ENCODE measurements at regions not wholly inside any gene's neighbourhood (a gene's known extent, or its start where the extent isn't known, plus 50 kb on each side); places are given as distances from the start of the nearest gene placed in this dataset.
"Not testable (repeated sequence)": the region's sequence is repeated elsewhere in the genome, so short reads cannot be mapped to it uniquely, and the experiment has no call there.

- H3K27ac ChIP-seq = no peak overlapping the region
Observed at GRCh38 chr7:23930312-23930711, 220.3 kb downstream of the STK31 start.

GRCh38 chr7:23931633-23932032 is 221.6 kb downstream of the STK31 start:
- no peak overlapping the region for H3K27ac ChIP-seq
- no peak for DNase-seq (ENCODE audit: low read depth, low spot score)

More at GRCh38 chr7:23930312-23930711, 220.3 kb downstream of the STK31 start:
- DNase-seq (ENCODE audit: low read depth, low spot score) = no peak

GRCh38 chr7:23938215-23938614 is 228.2 kb downstream of the STK31 start:
- no peak for DNase-seq (ENCODE audit: low read depth, low spot score)

GRCh38 chr7:23938937-23939552 is 229.0 kb downstream of the STK31 start:
- DNase-seq (ENCODE audit: low read depth, low spot score) = no peak
- H3K27ac ChIP-seq = no peak overlapping the region

More at GRCh38 chr7:23938215-23938614, 228.2 kb downstream of the STK31 start:
- H3K27ac ChIP-seq = no peak overlapping the region

- not testable (repeated sequence) for DNase-seq (ENCODE audit: low read depth, low spot score); H3K27ac ChIP-seq
Observed at GRCh38 chr7:23939747-23940146, 229.7 kb downstream of the STK31 start.

- H3K27ac ChIP-seq = no peak overlapping the region
Observed at GRCh38 chr7:23941551-23941950, 231.5 kb downstream of the STK31 start.

GRCh38 chr7:23942032-23942431 is 232.0 kb downstream of the STK31 start:
- H3K27ac ChIP-seq = no peak overlapping the region
- no peak for DNase-seq (ENCODE audit: low read depth, low spot score)

More at GRCh38 chr7:23941551-23941950, 231.5 kb downstream of the STK31 start:
- DNase-seq (ENCODE audit: low read depth, low spot score) = no peak

- no peak for DNase-seq (ENCODE audit: low read depth, low spot score)
- no peak overlapping the region for H3K27ac ChIP-seq
Observed at GRCh38 chr7:23944131-23944530, 234.1 kb downstream of the STK31 start.

- no peak overlapping the region for H3K27ac ChIP-seq
- DNase-seq (ENCODE audit: low read depth, low spot score) = no peak
Observed at GRCh38 chr7:23945472-23945871, 235.5 kb downstream of the STK31 start.

GRCh38 chr7:23955145-23955544 is 245.1 kb downstream of the STK31 start:
- no peak for DNase-seq (ENCODE audit: low read depth, low spot score)
- no peak overlapping the region for H3K27ac ChIP-seq

GRCh38 chr7:23955600-23956149 is 245.7 kb downstream of the STK31 start:
- no peak for DNase-seq (ENCODE audit: low read depth, low spot score)

GRCh38 chr7:23956772-23957576 is 247.0 kb downstream of the STK31 start:
- no peak overlapping the region for H3K27ac ChIP-seq
- no peak for DNase-seq (ENCODE audit: low read depth, low spot score)

More at GRCh38 chr7:23955600-23956149, 245.7 kb downstream of the STK31 start:
- no peak overlapping the region for H3K27ac ChIP-seq

GRCh38 chr7:23959821-23960220 is 249.8 kb downstream of the STK31 start:
- no peak for DNase-seq (ENCODE audit: low read depth, low spot score)
- H3K27ac ChIP-seq = no peak overlapping the region

GRCh38 chr7:23960361-23960760 is 250.3 kb downstream of the STK31 start:
- H3K27ac ChIP-seq = no peak overlapping the region
- no peak for DNase-seq (ENCODE audit: low read depth, low spot score)

GRCh38 chr7:23963461-23964165 is 253.6 kb downstream of the STK31 start:
- no peak overlapping the region for H3K27ac ChIP-seq
- no peak for DNase-seq (ENCODE audit: low read depth, low spot score)

- DNase-seq (ENCODE audit: low read depth, low spot score) = no peak
- H3K27ac ChIP-seq = no peak overlapping the region
Observed at GRCh38 chr7:23964715-23965114, 254.7 kb downstream of the STK31 start.

- DNase-seq (ENCODE audit: low read depth, low spot score) = no peak
- H3K27ac ChIP-seq = no peak overlapping the region
Observed at GRCh38 chr7:23965296-23965695, 255.3 kb downstream of the STK31 start.

- H3K27ac ChIP-seq = no peak overlapping the region
- DNase-seq (ENCODE audit: low read depth, low spot score) = no peak
Observed at GRCh38 chr7:23966941-23967340, 256.9 kb downstream of the STK31 start.

- no peak for DNase-seq (ENCODE audit: low read depth, low spot score)
- no peak overlapping the region for H3K27ac ChIP-seq
Observed at GRCh38 chr7:23967949-23968599, 258.1 kb downstream of the STK31 start.

GRCh38 chr7:23968791-23969190 is 258.8 kb downstream of the STK31 start:
- DNase-seq (ENCODE audit: low read depth, low spot score) = no peak
- H3K27ac ChIP-seq = no peak overlapping the region

Measured in epithelial cell of prostate (primary cell).